ENCODE measurements at regions not wholly inside any gene's neighbourhood (a gene's known extent, or its start where the extent isn't known, plus 50 kb on each side); places are given as distances from the start of the nearest gene placed in this dataset.

- H3K4me1 ChIP-seq: no peaks in the 10 kb centered on the region
- intact Hi-C loops (cut with DNase I): no loop called here
- no peaks in the 10 kb centered on the region for H3K36me3 ChIP-seq
- no peak for ATAC-seq
- H3K9me3 ChIP-seq: no peaks in the 10 kb centered on the region
- H3K27ac ChIP-seq: no peak overlapping the region
- no peak for DNase-seq
- H3K4me3 ChIP-seq: no peak overlapping the region
- TF ChIP-seq, protein P1, sequence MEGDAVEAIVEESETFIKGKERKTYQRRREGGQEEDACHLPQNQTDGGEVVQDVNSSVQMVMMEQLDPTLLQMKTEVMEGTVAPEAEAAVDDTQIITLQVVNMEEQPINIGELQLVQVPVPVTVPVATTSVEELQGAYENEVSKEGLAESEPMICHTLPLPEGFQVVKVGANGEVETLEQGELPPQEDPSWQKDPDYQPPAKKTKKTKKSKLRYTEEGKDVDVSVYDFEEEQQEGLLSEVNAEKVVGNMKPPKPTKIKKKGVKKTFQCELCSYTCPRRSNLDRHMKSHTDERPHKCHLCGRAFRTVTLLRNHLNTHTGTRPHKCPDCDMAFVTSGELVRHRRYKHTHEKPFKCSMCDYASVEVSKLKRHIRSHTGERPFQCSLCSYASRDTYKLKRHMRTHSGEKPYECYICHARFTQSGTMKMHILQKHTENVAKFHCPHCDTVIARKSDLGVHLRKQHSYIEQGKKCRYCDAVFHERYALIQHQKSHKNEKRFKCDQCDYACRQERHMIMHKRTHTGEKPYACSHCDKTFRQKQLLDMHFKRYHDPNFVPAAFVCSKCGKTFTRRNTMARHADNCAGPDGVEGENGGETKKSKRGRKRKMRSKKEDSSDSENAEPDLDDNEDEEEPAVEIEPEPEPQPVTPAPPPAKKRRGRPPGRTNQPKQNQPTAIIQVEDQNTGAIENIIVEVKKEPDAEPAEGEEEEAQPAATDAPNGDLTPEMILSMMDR (IDR thresholded peaks at IDR 0.05): no peak
- H3K27me3 ChIP-seq: no peaks in the 10 kb centered on the region
Measured at GRCh38 chr4:181150191-181150590, 1093.0 kb upstream of the TENM3 start.

GRCh38 chr4:181151856-181152255, 1091.3 kb upstream of the TENM3 start:
- Histone ChIP-seq H3K4me3 (no peak overlapping the region), H3K4me1 (no peaks in the 10 kb centered on the region), H3K27ac (no peak overlapping the region), H3K27me3 (no peaks in the 10 kb centered on the region), H3K36me3 (no peaks in the 10 kb centered on the region), H3K9me3 (no peaks in the 10 kb centered on the region)
- TF ChIP-seq, protein P1 (IDR thresholded peaks at IDR 0.05): no peak
- intact Hi-C loops (cut with DNase I): no loop called here
- ATAC-seq (no peak), DNase-seq (no peak)

GRCh38 chr4:181157647-181158046, 1085.6 kb upstream of the TENM3 start:
- Histone ChIP-seq H3K27ac (no peak overlapping the region), H3K27me3 (no peaks in the 10 kb centered on the region), H3K36me3 (no peaks in the 10 kb centered on the region), H3K4me1 (no peaks in the 10 kb centered on the region), H3K9me3 (no peaks in the 10 kb centered on the region), H3K4me3 (no peak overlapping the region)
- DNase-seq: no peak
- ATAC-seq: no peak
- TF ChIP-seq, protein P1 (IDR thresholded peaks at IDR 0.05): no peak
- intact Hi-C loops (cut with DNase I): no loop called here

DNA sequence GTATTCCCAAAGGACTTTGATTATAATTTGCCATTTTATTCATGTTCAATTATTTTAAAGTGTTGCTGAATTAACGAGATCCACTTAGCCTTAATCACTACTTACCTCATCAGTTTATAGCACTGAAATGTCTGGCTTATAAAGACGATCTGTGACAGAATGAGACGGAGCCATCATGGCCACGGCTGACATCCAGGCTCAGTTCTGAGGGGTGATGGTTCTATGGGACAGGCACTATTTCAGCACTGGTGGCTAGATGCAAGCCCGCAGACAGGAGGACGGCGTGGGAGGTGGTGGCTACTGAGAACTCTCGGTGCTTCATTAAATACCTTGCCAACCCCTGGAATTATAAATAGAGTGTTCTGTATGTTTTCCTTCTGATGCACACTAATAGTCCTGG, 1084.2 kb upstream of the TENM3 start:
- DNase-seq (no peak), ATAC-seq (no peak)
- no peaks in the 10 kb centered on the region for H3K27me3 ChIP-seq
- no peak overlapping the region for H3K27ac ChIP-seq
- TF ChIP-seq, protein P1 (IDR thresholded peaks at IDR 0.05): no peak
- no peaks in the 10 kb centered on the region for H3K4me1 ChIP-seq
- no peak overlapping the region for H3K4me3 ChIP-seq
- H3K9me3 ChIP-seq: no peaks in the 10 kb centered on the region
- no peaks in the 10 kb centered on the region for H3K36me3 ChIP-seq
- intact Hi-C loops (cut with DNase I): no loop called here

DNA sequence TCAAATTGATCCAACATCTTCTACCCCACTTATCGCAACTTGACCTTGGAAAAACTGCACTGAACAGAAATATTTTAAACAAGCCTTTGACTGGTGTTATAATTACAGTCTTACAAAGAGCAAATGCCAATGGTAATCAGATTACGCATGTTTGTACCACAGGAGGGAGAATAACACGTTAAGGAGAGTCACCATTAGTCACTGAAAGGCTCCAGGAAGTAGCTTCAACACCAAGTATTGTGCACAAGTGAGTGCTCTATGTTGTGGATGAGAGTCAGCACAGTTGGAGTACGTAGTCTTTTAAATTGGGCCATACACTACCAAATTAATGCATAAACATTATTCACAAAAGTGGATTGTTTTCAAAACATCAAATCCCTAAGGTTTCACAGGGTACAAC, 1081.5 kb upstream of the TENM3 start:
- Histone ChIP-seq H3K9me3 (no peaks in the 10 kb centered on the region), H3K27ac (no peak overlapping the region), H3K4me1 (no peaks in the 10 kb centered on the region), H3K4me3 (no peak overlapping the region), H3K27me3 (no peaks in the 10 kb centered on the region), H3K36me3 (no peaks in the 10 kb centered on the region)
- intact Hi-C loops (cut with DNase I): no loop called here
- ATAC-seq (no peak), DNase-seq (no peak)
- TF ChIP-seq, protein P1 (IDR thresholded peaks at IDR 0.05): no peak

DNA sequence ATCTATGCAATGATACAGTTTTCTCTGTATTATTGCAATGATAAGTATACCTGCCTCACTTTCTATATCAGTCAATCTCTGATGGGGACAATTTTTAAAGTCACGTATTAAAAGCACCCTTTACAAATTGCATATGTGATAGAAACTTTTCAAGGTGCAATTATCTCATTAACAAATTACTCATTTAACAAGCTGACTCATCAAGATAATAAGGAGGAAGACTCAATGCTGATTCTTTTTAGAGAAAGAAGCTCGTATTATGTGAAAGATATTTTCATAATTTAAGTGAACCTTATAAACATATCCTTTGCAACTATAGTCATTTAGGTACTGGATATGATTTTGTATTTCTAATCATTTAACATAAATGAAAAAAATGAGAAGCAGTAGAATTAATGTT, 1080.9 kb upstream of the TENM3 start:
- intact Hi-C loops (cut with DNase I): no loop called here
- no peak overlapping the region for H3K4me3 ChIP-seq
- TF ChIP-seq, protein P1 (IDR thresholded peaks at IDR 0.05): no peak
- no peak overlapping the region for H3K27ac ChIP-seq
- no peaks in the 10 kb centered on the region for H3K9me3 ChIP-seq
- no peaks in the 10 kb centered on the region for H3K4me1 ChIP-seq
- no peaks in the 10 kb centered on the region for H3K36me3 ChIP-seq
- ATAC-seq (no peak), DNase-seq (no peak)
- no peaks in the 10 kb centered on the region for H3K27me3 ChIP-seq
